Activated T-cell treated with anti-CD3 and anti-CD28 coated beads, Interleukin-2, amount 50 U/mL, for 72 hours (primary cell): ENCODE measurements at regions not wholly inside any gene's neighbourhood (a gene's known extent, or its start where the extent isn't known, plus 50 kb on each side); places are given as distances from the start of the nearest gene placed in this dataset.

Source experiments
- ATAC-seq, 2 donors: fragments of 150-1000 bp; cut with Tn5 transposase; replicated peaks in 1 of 2; 2 replicates each; pipeline ENCODE4 v1.10.0; 2021; ENCODE audit warnings: moderate library complexity in 2 of 2, mild to moderate bottlenecking in 1 of 2
- DNase-seq, 2 donors: peaks; one replicate each; pipeline ENCODE4 v3.0.0; 2021 to 2022; ENCODE audit warnings: mixed read lengths in 1 of 2
- H3K27ac Mint-ChIP-seq: one replicate; pipeline ENCODE4 v1.8.0; 2022; ENCODE audit warnings: mild to moderate bottlenecking, moderate library complexity, mixed read lengths
- H3K27me3 Mint-ChIP-seq: one replicate; pipeline ENCODE4 v1.8.0; 2022; ENCODE audit warnings: low read depth, mixed read lengths
- H3K36me3 Mint-ChIP-seq, 2 donors: one replicate each; pipeline ENCODE4 v1.8.0; 2022; ENCODE audit warnings: mixed read lengths in 2 of 2, mild to moderate bottlenecking in 1 of 2; ENCODE audit not compliant: insufficient read depth in 2 of 2
- H3K4me1 Mint-ChIP-seq: one replicate; pipeline ENCODE4 v1.8.0; 2022; ENCODE audit warnings: low read depth, mixed read lengths
- H3K4me3 Mint-ChIP-seq, 2 donors: one replicate each; pipeline ENCODE4 v1.8.0; 2022; ENCODE audit warnings: mild to moderate bottlenecking in 2 of 2, mixed read lengths in 2 of 2, moderate library complexity in 2 of 2
- H3K9me3 Mint-ChIP-seq, 2 donors: one replicate each; pipeline ENCODE4 v1.8.0; 2022; ENCODE audit warnings: mixed read lengths in 2 of 2

- Mint-ChIP-seq H3K27me3 (no peaks in the 10 kb centered on the region), H3K4me1 (no peaks in the 10 kb centered on the region), H3K27ac (no peak overlapping the region), H3K4me3 (no peak overlapping the region), H3K9me3 (no peaks in the 10 kb centered on the region), H3K36me3 (no peaks in the 10 kb centered on the region)
- no peak for DNase-seq
- ATAC-seq = no peak
Observed at GRCh38 chr12:97216848-97217247, 245.8 kb upstream of the RMST start.

GRCh38 chr12:97222391-97222790, 240.2 kb upstream of the RMST start:
- H3K4me1 Mint-ChIP-seq = no peaks in the 10 kb centered on the region
- H3K36me3 Mint-ChIP-seq = no peaks in the 10 kb centered on the region
- ATAC-seq (no peak), DNase-seq (no peak)
- H3K27me3 Mint-ChIP-seq = no peaks in the 10 kb centered on the region
- no peak overlapping the region for H3K27ac Mint-ChIP-seq
- no peak overlapping the region for H3K4me3 Mint-ChIP-seq
- H3K9me3 Mint-ChIP-seq = no peaks in the 10 kb centered on the region

- no peak for ATAC-seq
- Mint-ChIP-seq H3K36me3 (no peaks in the 10 kb centered on the region), H3K9me3 (peaks cover 0 to under 1% of the 10 kb centered on the region in 2 donors), H3K4me1 (no peaks in the 10 kb centered on the region), H3K27me3 (no peaks in the 10 kb centered on the region), H3K4me3 (no peak overlapping the region), H3K27ac (no peak overlapping the region)
- no peak for DNase-seq
Observed at GRCh38 chr12:97223419-97223818, 239.2 kb upstream of the RMST start.

GRCh38 chr12:97229004-97229403, 233.6 kb upstream of the RMST start:
- Mint-ChIP-seq H3K36me3 (no peaks in the 10 kb centered on the region), H3K27me3 (no peaks in the 10 kb centered on the region), H3K4me1 (no peaks in the 10 kb centered on the region), H3K9me3 (peaks cover 0 to 3% of the 10 kb centered on the region in 2 donors), H3K4me3 (no peak overlapping the region), H3K27ac (no peak overlapping the region)
- ATAC-seq = no peak
- DNase-seq = no peak

GRCh38 chr12:97235102-97235501, 227.5 kb upstream of the RMST start:
- H3K27ac Mint-ChIP-seq = no peak overlapping the region
- H3K4me1 Mint-ChIP-seq = no peaks in the 10 kb centered on the region
- H3K27me3 Mint-ChIP-seq = no peaks in the 10 kb centered on the region
- H3K4me3 Mint-ChIP-seq = no peak overlapping the region
- no peaks in the 10 kb centered on the region for H3K9me3 Mint-ChIP-seq
- ATAC-seq = no peak
- no peaks in the 10 kb centered on the region for H3K36me3 Mint-ChIP-seq
- no peak for DNase-seq

GRCh38 chr12:97246368-97246767, 216.2 kb upstream of the RMST start:
- no peak overlapping the region for H3K27ac Mint-ChIP-seq
- ATAC-seq (no peak), DNase-seq (no peak)
- no peaks in the 10 kb centered on the region for H3K4me1 Mint-ChIP-seq
- peaks cover 0 to 3% of the 10 kb centered on the region in 2 donors for H3K9me3 Mint-ChIP-seq
- H3K4me3 Mint-ChIP-seq = no peak overlapping the region
- no peaks in the 10 kb centered on the region for H3K27me3 Mint-ChIP-seq
- no peaks in the 10 kb centered on the region for H3K36me3 Mint-ChIP-seq

- H3K27me3 Mint-ChIP-seq = peaks cover 7% of the 10 kb centered on the region
- H3K9me3 Mint-ChIP-seq = no peaks in the 10 kb centered on the region
- H3K4me1 Mint-ChIP-seq = no peaks in the 10 kb centered on the region
- no peak for DNase-seq
- ATAC-seq = no peak
- H3K36me3 Mint-ChIP-seq = no peaks in the 10 kb centered on the region
- no peak overlapping the region for H3K27ac Mint-ChIP-seq
- H3K4me3 Mint-ChIP-seq = no peak overlapping the region
Observed at GRCh38 chr12:97250483-97250882, 212.1 kb upstream of the RMST start.

- ATAC-seq (no peak), DNase-seq (no peak)
- Mint-ChIP-seq H3K27ac (no peak overlapping the region), H3K9me3 (no peaks in the 10 kb centered on the region), H3K36me3 (no peaks in the 10 kb centered on the region), H3K4me1 (no peaks in the 10 kb centered on the region), H3K4me3 (no peak overlapping the region), H3K27me3 (peaks cover 7% of the 10 kb centered on the region)
Observed at GRCh38 chr12:97257726-97258125, 204.9 kb upstream of the RMST start.

GRCh38 chr12:97259098-97259497, 203.5 kb upstream of the RMST start:
- Mint-ChIP-seq H3K27ac (no peak overlapping the region), H3K9me3 (no peaks in the 10 kb centered on the region), H3K27me3 (peaks cover 8% of the 10 kb centered on the region), H3K36me3 (no peaks in the 10 kb centered on the region), H3K4me1 (no peaks in the 10 kb centered on the region), H3K4me3 (no peak overlapping the region)
- ATAC-seq (no peak), DNase-seq (no peak)

- no peak for ATAC-seq
- H3K27ac Mint-ChIP-seq = no peak overlapping the region
- no peak for DNase-seq
- H3K9me3 Mint-ChIP-seq = no peaks in the 10 kb centered on the region
- H3K27me3 Mint-ChIP-seq = peaks cover 19% of the 10 kb centered on the region
- no peaks in the 10 kb centered on the region for H3K4me1 Mint-ChIP-seq
- H3K4me3 Mint-ChIP-seq = no peak overlapping the region
- no peaks in the 10 kb centered on the region for H3K36me3 Mint-ChIP-seq
Observed at GRCh38 chr12:97260786-97261185, 201.8 kb upstream of the RMST start.

- no peak overlapping the region for H3K4me3 Mint-ChIP-seq
- H3K27ac Mint-ChIP-seq = no peak overlapping the region
- no peaks in the 10 kb centered on the region for H3K9me3 Mint-ChIP-seq
- ATAC-seq = no peak
- H3K4me1 Mint-ChIP-seq = no peaks in the 10 kb centered on the region
- DNase-seq = no peak
- no peaks in the 10 kb centered on the region for H3K36me3 Mint-ChIP-seq
- H3K27me3 Mint-ChIP-seq = peaks cover 24% of the 10 kb centered on the region
Observed at GRCh38 chr12:97267166-97267565, 195.4 kb upstream of the RMST start.

GRCh38 chr12:97267594-97268202, 194.9 kb upstream of the RMST start:
- no peak for DNase-seq
- Mint-ChIP-seq H3K36me3 (no peaks in the 10 kb centered on the region), H3K27ac (no peak overlapping the region), H3K4me3 (no peak overlapping the region), H3K9me3 (no peaks in the 10 kb centered on the region), H3K27me3 (peaks cover 24% of the 10 kb centered on the region), H3K4me1 (no peaks in the 10 kb centered on the region)
- ATAC-seq = no peak

- Mint-ChIP-seq H3K9me3 (no peaks in the 10 kb centered on the region), H3K36me3 (no peaks in the 10 kb centered on the region), H3K4me3 (no peak overlapping the region), H3K4me1 (no peaks in the 10 kb centered on the region), H3K27me3 (peaks cover 28% of the 10 kb centered on the region), H3K27ac (no peak overlapping the region)
- no peak for ATAC-seq
- no peak for DNase-seq
Observed at GRCh38 chr12:97272471-97272870, 190.1 kb upstream of the RMST start.

- ATAC-seq (no peak), DNase-seq (no peak)
- Mint-ChIP-seq H3K27ac (no peak overlapping the region), H3K9me3 (no peaks in the 10 kb centered on the region), H3K36me3 (no peaks in the 10 kb centered on the region), H3K4me1 (no peaks in the 10 kb centered on the region), H3K27me3 (peaks cover 24% of the 10 kb centered on the region), H3K4me3 (no peak overlapping the region)
Observed at GRCh38 chr12:97274386-97274785, 188.2 kb upstream of the RMST start.
